SK-N-SH (cell line): ENCODE measurements at regions not wholly inside any gene's neighbourhood (a gene's known extent, or its start where the extent isn't known, plus 50 kb on each side); places are given as distances from the start of the nearest gene placed in this dataset.

Experiments
- CTCF ChIA-PET: fragments of 300-600, 350-600 bp; formaldehyde crosslinking; extraction: SDS; loops from one replicate; lab custom pipeline; 2021; lab: Yijun Ruan, JAX
- POLR2A ChIA-PET: fragments of 350-600 bp; sonication (Branson Sonifier 250); formaldehyde crosslinking; extraction: SDS; loops from one replicate; lab custom pipeline; 2020; ENCODE audit warnings: antibody characterized with exemption, inconsistent platforms; lab: Yijun Ruan, JAX
- DNase-seq: peaks from one replicate; pipeline ENCODE4 v3.0.0; 2012
- H2AFZ ChIP-seq: fragments of 200-600 bp; sonication (generic); 2 replicates; pipeline ENCODE4 v1.8.1; 2016; ENCODE audit warnings: antibody characterized with exemption, mild to moderate bottlenecking, low read depth
- H3F3A ChIP-seq: fragments of 200-600 bp; sonication (generic); replicated peaks from 2 replicates; pipeline ENCODE3; 2016; ENCODE audit warnings: antibody characterized with exemption, mild to moderate bottlenecking; ENCODE audit not compliant: insufficient read depth
- H3K27ac ChIP-seq, 2 experiments: fragments of 200-500 bp in 1 of 2; fragments of 200-600 bp in 1 of 2; sonication (Bioruptor generic) in 1 of 2; sonication (generic), shearing (Covaris generic) in 1 of 2; 2 replicates each; pipeline versions ENCODE4 v1.5.1 to v1.6.1; 2014 to 2016; ENCODE audit warnings: low read depth in 2 of 2, inconsistent platforms in 1 of 2, low read length in 1 of 2, mild to moderate bottlenecking in 1 of 2, mixed read lengths in 1 of 2
- H3K27me3 ChIP-seq: fragments of 200-600 bp; sonication (generic), shearing (Covaris generic); 2 replicates; pipeline ENCODE4 v1.6.1; 2016; ENCODE audit warnings: mixed run types; ENCODE audit not compliant: insufficient read depth
- H3K36me3 ChIP-seq, 2 experiments: fragments of 200-500 bp in 1 of 2; fragments of 200-600 bp in 1 of 2; sonication (Bioruptor generic) in 1 of 2; sonication (generic) in 1 of 2; replicated peaks in 1 of 2; 2 replicates each; pipeline versions ENCODE3 to v1.5.1; 2014 to 2016; ENCODE audit warnings: low read length in 1 of 2, mild to moderate bottlenecking in 1 of 2; ENCODE audit not compliant: insufficient read depth in 2 of 2, control insufficient read depth in 1 of 2
- H3K4me1 ChIP-seq, 2 experiments: fragments of 200-500 bp in 1 of 2; fragments of 200-600 bp in 1 of 2; sonication (Bioruptor generic) in 1 of 2; sonication (generic), shearing (Covaris generic) in 1 of 2; 2 replicates each; pipeline versions ENCODE4 v1.5.1 to v1.6.1; 2014 to 2016; ENCODE audit warnings: low read depth in 1 of 2, low read length in 1 of 2, mixed run types in 1 of 2; ENCODE audit not compliant: insufficient read depth in 2 of 2, control insufficient read depth in 1 of 2
- H3K4me2 ChIP-seq: fragments of 200-600 bp; sonication (generic), shearing (Covaris generic); 2 replicates; pipeline ENCODE4 v1.6.1; 2017; ENCODE audit warnings: mixed run types
- H3K4me3 ChIP-seq, 2 experiments: fragments of 200-500 bp in 1 of 2; fragments of 200-600 bp in 1 of 2; sonication (Bioruptor generic) in 1 of 2; sonication (generic), shearing (Covaris generic) in 1 of 2; 2 replicates each; pipeline versions ENCODE4 v1.5.1 to v1.8.1; 2014 to 2016; ENCODE audit warnings: low read depth in 2 of 2, inconsistent platforms in 1 of 2, low read length in 1 of 2, mild to moderate bottlenecking in 1 of 2, mixed read lengths in 1 of 2, moderate library complexity in 1 of 2
- H3K79me2 ChIP-seq: fragments of 200-600 bp; sonication (generic); 2 replicates; pipeline ENCODE4 v1.8.1; 2017; ENCODE audit warnings: mild to moderate bottlenecking; ENCODE audit not compliant: insufficient read depth
- H3K9ac ChIP-seq: fragments of 200-600 bp; sonication (generic); 2 replicates; pipeline ENCODE4 v1.6.1; 2017; ENCODE audit warnings: mixed run types
- H3K9me2 ChIP-seq: fragments of 200-600 bp; sonication (generic); 2 replicates; pipeline ENCODE4 v1.6.1; 2017; ENCODE audit warnings: mixed run types
- H3K9me3 ChIP-seq: fragments of 200-600 bp; sonication (generic); 2 replicates; pipeline ENCODE4 v1.6.1; 2017; ENCODE audit warnings: mixed run types, mild to moderate bottlenecking, moderate library complexity
- H4K20me1 ChIP-seq: fragments of 200-600 bp; sonication (generic); 2 replicates; pipeline ENCODE4 v1.6.1; 2017; ENCODE audit warnings: mild to moderate bottlenecking, mixed run types; ENCODE audit not compliant: insufficient read depth
- EZH2phosphoT487 ChIP-seq: fragments of 200-600 bp; sonication (generic); IDR thresholded peaks from 2 replicates; pipeline ENCODE4 v1.6.1; 2017; ENCODE audit warnings: low read depth, mixed run types, mild to moderate bottlenecking, antibody characterized with exemption, moderate library complexity, borderline replicate concordance
- FOSL2 ChIP-seq: IDR thresholded peaks from 2 replicates; pipeline ENCODE4 v1.4.0; 2012; ENCODE audit warnings: low read depth, mild to moderate bottlenecking, moderate library complexity, borderline replicate concordance
- FOXJ3 ChIP-seq: sonication (generic); formaldehyde crosslinking; IDR thresholded peaks from 2 replicates; pipeline ENCODE4 v1.5.1; 2020; ENCODE audit warnings: mild to moderate bottlenecking, missing genetic modification reagents
- FOXM1 ChIP-seq: IDR thresholded peaks from 2 replicates; pipeline ENCODE4 v1.4.0; 2012; ENCODE audit warnings: low read depth, mild to moderate bottlenecking
- GATA2 ChIP-seq: sonication (generic); formaldehyde crosslinking; IDR thresholded peaks from 2 replicates; pipeline ENCODE4 v1.5.0; 2020; ENCODE audit warnings: mild to moderate bottlenecking, missing genetic modification reagents
- JUND ChIP-seq: IDR thresholded peaks from 2 replicates; pipeline ENCODE4 v1.4.0; 2012
- MAX ChIP-seq: IDR thresholded peaks from 2 replicates; pipeline ENCODE4 v1.4.0; 2012; ENCODE audit warnings: low read depth
- NRF1 ChIP-seq: IDR thresholded peaks from 2 replicates; pipeline ENCODE4 v1.6.1; 2012; ENCODE audit warnings: low read depth, mild to moderate bottlenecking, low read length
- PBX3 ChIP-seq: IDR thresholded peaks from 2 replicates; pipeline ENCODE4; 2012
- RAD21 ChIP-seq: IDR thresholded peaks from 2 replicates; pipeline ENCODE4 v1.6.1; 2012; ENCODE audit warnings: mild to moderate bottlenecking, low read length
- REST ChIP-seq: IDR thresholded peaks from 2 replicates; pipeline ENCODE4 v1.6.1; 2012; ENCODE audit warnings: mild to moderate bottlenecking, low read depth, low read length, moderate library complexity
- RXRA ChIP-seq: IDR thresholded peaks from 2 replicates; pipeline ENCODE4 v1.4.0; 2012; ENCODE audit warnings: low read depth, mild to moderate bottlenecking, borderline replicate concordance
- SIN3A ChIP-seq: IDR thresholded peaks from 2 replicates; pipeline ENCODE4 v1.6.1; 2012; ENCODE audit warnings: low read depth, mild to moderate bottlenecking, low read length, moderate library complexity, borderline replicate concordance
- SMC3 ChIP-seq: IDR thresholded peaks from 2 replicates; pipeline ENCODE4 v1.6.1; 2012; ENCODE audit warnings: low read depth, low read length, improper control_type of control experiment
- TAF1 ChIP-seq: IDR thresholded peaks from 2 replicates; pipeline ENCODE4 v1.6.1; 2012; ENCODE audit warnings: low read depth, mild to moderate bottlenecking, low read length, moderate library complexity, borderline replicate concordance
- TEAD4 ChIP-seq: IDR thresholded peaks from 2 replicates; pipeline ENCODE4 v1.4.0; 2012; ENCODE audit warnings: mild to moderate bottlenecking, borderline replicate concordance; ENCODE audit not compliant: insufficient read depth
- USF1 ChIP-seq: IDR thresholded peaks from 2 replicates; pipeline ENCODE4 v1.4.0; 2012; ENCODE audit warnings: low read depth, borderline replicate concordance
- USF2 ChIP-seq: fragments of 150-350 bp; IDR thresholded peaks from 2 replicates; pipeline ENCODE4 v1.6.1; 2017; ENCODE audit warnings: antibody characterized with exemption, low read length, low read depth, borderline replicate concordance
- WGBS: methylation state at CpG from one replicate; pipeline ENCODE4 v1.1.6; 2017; ENCODE audit warnings: low lambda C conversion rate; 5-methylcytosine and 5-hydroxymethylcytosine counted together

GRCh38 chr4:126435491-126435890 lies 1120.7 kb downstream of the FAT4 start:
- no peaks in the 10 kb centered on the region for H3K27me3 ChIP-seq
- H3K4me3 ChIP-seq = no peak overlapping the region
- no peaks in the 10 kb centered on the region for H3K9me3 ChIP-seq
- WGBS = 63% methylated on average over 2 of the region's 2 CpGs
- no peak overlapping the region for H2AFZ ChIP-seq
- no peaks in the 10 kb centered on the region for H3K36me3 ChIP-seq
- ChIA-PET CTCF (interaction anchor here (0.6 kb wide), 1 partner anchor 184 kb away, joined by 3 read pairs; no protein-coding TSS in a partner anchor), POLR2A (no interaction called here)
- H3K4me1 ChIP-seq = peaks cover 0 to 4% of the 10 kb centered on the region in 2 experiments; a peak in 2 of 4 replicates
- no peaks in the 10 kb centered on the region for H4K20me1 ChIP-seq
- no peak overlapping the region for H3K27ac ChIP-seq
- TF ChIP-seq JUND (no peak), USF2 (no peak), SIN3A (no peak), EZH2phosphoT487 (no peak), TAF1 (no peak), REST (no peak), FOSL2 (no peak), USF1 (no peak), FOXM1 (no peak)
- no peak overlapping the region for H3K4me2 ChIP-seq
- H3K79me2 ChIP-seq = no peaks in the 10 kb centered on the region
- H3K9me2 ChIP-seq = no peaks in the 10 kb centered on the region
- DNase-seq = no peak
- H3F3A ChIP-seq = no peaks in the 10 kb centered on the region
- no peak overlapping the region for H3K9ac ChIP-seq

DNA sequence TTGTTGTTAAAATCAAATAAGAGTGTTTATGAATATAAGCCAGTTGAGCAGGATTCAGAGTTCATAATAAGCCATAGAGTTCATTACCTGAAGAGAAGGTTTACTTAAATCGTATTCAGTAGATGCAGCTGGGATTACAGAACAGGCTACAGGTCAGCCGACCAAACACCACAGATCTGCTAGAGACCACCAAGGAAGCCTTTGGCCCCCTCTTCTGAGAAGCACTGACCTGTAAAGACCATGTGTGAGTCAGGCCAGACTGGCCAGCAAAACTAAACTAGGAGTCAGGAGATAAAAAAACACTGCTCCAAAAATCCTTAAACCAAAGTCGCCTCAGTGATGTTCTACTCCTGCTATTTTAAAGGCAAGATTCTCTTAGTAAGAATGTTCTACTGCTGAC lies 1125.5 kb downstream of the FAT4 start:
- TF ChIP-seq NRF1 (no peak), PBX3 (no peak), USF2 (no peak), RAD21 (no peak), TEAD4 (no peak), FOXM1 (no peak), EZH2phosphoT487 (no peak), MAX (no peak), SIN3A (no peak), RXRA (no peak), FOXJ3 (CRISPR knock-in tag) (no peak), SMC3 (no peak), GATA2 (no peak)
- Histone ChIP-seq H3K4me1 (peaks cover 0 to 4% of the 10 kb centered on the region in 2 experiments; a peak in 2 of 4 replicates), H3K4me3 (no peak overlapping the region), H4K20me1 (no peaks in the 10 kb centered on the region), H3K36me3 (no peaks in the 10 kb centered on the region), H3K27me3 (no peaks in the 10 kb centered on the region), H3K9ac (no peak overlapping the region), H3K79me2 (no peaks in the 10 kb centered on the region), H3F3A (no peaks in the 10 kb centered on the region), H2AFZ (no peak overlapping the region), H3K9me2 (no peaks in the 10 kb centered on the region), H3K4me2 (no peak overlapping the region), H3K27ac (no peak overlapping the region), H3K9me3 (no peaks in the 10 kb centered on the region)
- ChIA-PET POLR2A (no interaction called here), CTCF (no interaction called here)
- DNase-seq = no peak
- WGBS = 84% methylated on average over 2 of the region's 3 CpGs
